GM20000 (cell line): ENCODE measurements at regions not wholly inside any gene's neighbourhood (a gene's known extent, or its start where the extent isn't known, plus 50 kb on each side); places are given as distances from the start of the nearest gene placed in this dataset.
"Not testable (repeated sequence)": the region's sequence is repeated elsewhere in the genome, so short reads cannot be mapped to it uniquely, and the experiment has no call there.

ENCODE experiments used
- DNase-seq: peaks from one replicate; pipeline ENCODE4 v3.0.0; 2012; ENCODE audit warnings: low spot score
- CTCF ChIP-seq: IDR thresholded peaks from 2 replicates; pipeline ENCODE4 v1.5.1; 2012; ENCODE audit warnings: mild to moderate bottlenecking, control low read depth; ENCODE audit errors: extremely low read depth, missing control alignments

DNA sequence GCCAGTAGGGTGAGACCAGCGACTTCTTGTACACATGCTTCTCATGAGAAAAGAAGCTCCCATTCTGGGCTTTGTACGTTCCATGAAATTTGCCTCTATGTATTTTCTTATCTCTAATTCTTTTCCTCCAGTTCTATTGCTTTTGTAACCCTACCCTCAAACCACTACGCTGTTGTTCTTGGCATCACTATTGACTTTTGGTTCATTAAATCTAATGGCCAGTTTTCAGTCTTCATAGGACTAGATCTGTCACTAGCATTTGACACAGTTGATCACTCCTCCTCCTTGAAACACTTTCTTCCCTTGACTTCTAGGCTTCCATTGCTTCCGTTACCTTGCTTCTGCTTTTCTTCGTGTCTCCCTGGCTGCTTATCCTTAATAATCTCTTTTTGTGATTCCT, 121.7 kb upstream of the GOLGA6L4 start:
- no peak for TF ChIP-seq CTCF
- DNase-seq: no peak

- not testable (repeated sequence) for DNase-seq
Observed at GRCh38 chr15:84114680-84115079, 120.9 kb upstream of the GOLGA6L4 start.

DNA sequence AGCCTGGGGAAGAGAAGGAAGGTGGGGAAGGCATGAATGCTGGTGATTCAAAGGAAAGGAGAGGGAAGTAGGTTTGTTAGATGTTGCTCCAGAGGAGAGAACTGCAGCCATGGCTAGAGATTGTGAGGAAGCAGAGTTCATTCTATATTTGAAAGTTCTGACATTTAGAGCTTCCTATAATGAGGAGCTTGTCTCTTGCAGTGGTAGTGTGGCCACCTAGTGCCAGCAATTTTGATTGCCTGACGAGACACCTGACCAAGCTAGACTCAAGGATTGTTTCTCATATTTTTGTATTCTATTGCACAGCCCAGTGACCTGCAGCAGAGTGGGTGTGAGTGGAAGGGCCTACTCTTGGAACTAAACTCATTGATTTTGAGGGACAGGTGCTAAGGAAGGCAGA, 116.2 kb upstream of the GOLGA6L4 start:
- DNase-seq: not testable (repeated sequence)

- not testable (repeated sequence) for DNase-seq
Observed at GRCh38 chr15:84120903-84121302, 114.7 kb upstream of the GOLGA6L4 start.

GRCh38 chr15:84128706-84129105, 106.9 kb upstream of the GOLGA6L4 start:
- DNase-seq: not testable (repeated sequence)

GRCh38 chr15:84130098-84130831, 105.3 kb upstream of the GOLGA6L4 start:
- not testable (repeated sequence) for DNase-seq

DNA sequence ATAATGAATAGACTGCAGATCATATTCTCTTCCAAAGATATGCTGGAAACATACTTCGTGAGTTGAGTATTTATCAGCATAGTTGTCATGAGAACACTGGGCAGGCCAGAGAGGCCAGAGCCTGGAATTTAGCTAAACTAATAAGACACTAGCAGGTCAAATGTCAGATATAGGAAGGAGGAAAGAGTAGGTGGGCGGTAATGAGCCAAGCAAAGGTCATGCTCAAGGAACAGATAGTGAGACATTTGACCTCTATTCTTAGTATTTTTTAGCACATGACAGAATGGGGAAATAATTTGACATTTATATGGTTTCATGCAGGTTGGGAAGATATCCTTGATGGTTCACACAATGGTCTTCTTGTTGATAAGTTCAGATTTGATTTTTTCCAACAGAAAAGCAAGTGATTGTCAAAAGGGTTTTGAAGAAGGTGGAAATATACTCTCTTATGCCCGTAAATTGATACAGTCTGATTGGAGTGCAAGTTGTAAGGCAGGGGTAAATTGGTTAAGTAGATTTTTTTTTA, 99.6 kb upstream of the GOLGA6L4 start:
- DNase-seq: not testable (repeated sequence)

GRCh38 chr15:84142888-84143337, 92.7 kb upstream of the GOLGA6L4 start:
- DNase-seq: peak; percentile 66
- peak; percentile 57 for TF ChIP-seq CTCF

- peak; percentile 6 for DNase-seq
- no peak for TF ChIP-seq CTCF
Observed at GRCh38 chr15:84143753-84144314, 91.7 kb upstream of the GOLGA6L4 start.

DNA sequence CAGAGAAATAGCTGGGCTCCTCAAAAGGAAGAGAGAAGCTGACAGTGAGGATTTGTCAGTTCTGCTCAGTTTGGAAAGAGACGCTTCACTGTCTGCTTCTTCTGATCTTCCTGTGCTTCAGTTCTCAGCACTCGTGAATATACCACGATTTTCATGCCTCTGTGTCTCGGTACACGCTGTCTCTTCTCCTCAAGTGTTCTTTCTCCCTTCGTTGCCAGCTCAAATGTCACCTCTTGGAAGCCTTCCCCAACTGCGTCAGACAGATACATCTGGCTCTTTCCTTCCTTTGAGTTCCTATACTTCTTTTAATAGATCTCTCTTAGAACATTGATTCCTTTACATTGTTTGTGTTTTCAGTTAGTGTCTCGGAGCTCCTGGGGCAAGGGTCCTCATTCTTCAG, 90.6 kb upstream of the GOLGA6L4 start:
- not testable (repeated sequence) for DNase-seq

DNA sequence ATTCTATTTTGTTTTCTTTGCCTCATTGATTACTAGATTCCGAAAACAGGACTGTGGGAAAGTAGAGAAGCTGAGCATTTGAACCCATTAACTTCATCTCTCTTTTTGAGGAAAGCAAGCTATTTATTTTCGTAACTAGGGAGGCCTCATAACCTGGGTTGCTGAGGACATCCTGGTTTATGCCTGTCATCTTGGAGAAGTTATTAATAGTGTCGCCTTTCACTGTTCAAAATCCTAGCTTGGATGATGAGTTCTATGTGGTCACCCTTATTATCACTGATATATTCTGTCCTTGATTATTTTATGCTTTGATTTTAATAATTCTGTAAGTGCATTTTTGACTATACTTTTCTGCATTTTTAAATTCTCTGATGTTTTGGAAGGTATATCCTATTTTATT, 89.3 kb upstream of the GOLGA6L4 start:
- DNase-seq: not testable (repeated sequence)

- DNase-seq: not testable (repeated sequence)
Observed at GRCh38 chr15:84147307-84147706, 88.3 kb upstream of the GOLGA6L4 start.
